Sigmoid colon (tissue), 6 donors: ENCODE measurements at regions not wholly inside any gene's neighbourhood (a gene's known extent, or its start where the extent isn't known, plus 50 kb on each side); places are given as distances from the start of the nearest gene placed in this dataset.
A peak's percentile ranks its signal among the peaks of the same experiment; 100 is the strongest.
"Not testable (repeated sequence)": the region's sequence is repeated elsewhere in the genome, so short reads cannot be mapped to it uniquely, and the experiment has no call there.

Experiments used
- DNase-seq: peaks from one replicate; pipeline ENCODE4 v3.0.0-alpha.2; 2019
- H3K27ac ChIP-seq, 4 donors: fragments of 200-600 bp; sonication (generic); one replicate each; pipeline ENCODE4 v1.5.1; 2016 to 2019; ENCODE audit warnings: mild to moderate bottlenecking in 1 of 4
- H3K27me3 ChIP-seq, 3 donors: fragments of 200-600 bp; sonication (generic); one replicate each; pipeline ENCODE4 v1.5.1; 2019; ENCODE audit warnings: mild to moderate bottlenecking in 1 of 3
- H3K36me3 ChIP-seq, 4 donors: fragments of 200-600 bp; sonication (generic); one replicate each; pipeline ENCODE4 v1.5.1; 2016 to 2019
- H3K4me1 ChIP-seq, 4 donors: fragments of 200-600 bp; sonication (generic); one replicate each; pipeline ENCODE4 v1.5.1; 2017 to 2019
- H3K4me3 ChIP-seq, 4 donors: fragments of 200-600 bp; sonication (generic); one replicate each; pipeline ENCODE4 v1.5.1; 2017 to 2019; ENCODE audit warnings: mild to moderate bottlenecking in 2 of 4, moderate library complexity in 1 of 4
- H3K9me3 ChIP-seq, 4 donors: fragments of 200-600 bp in 3 of 4; sonication (generic) in 3 of 4; one replicate each; pipeline versions ENCODE4 v1.5.1 to v1.6.1; 2013 to 2019
- WGBS, 2 donors: extraction: QIAGEN DNeasy Blood & Tissue Kit; methylation state at CpG; one replicate each; pipeline ENCODE4 v1.1.7; 2013; 5-methylcytosine and 5-hydroxymethylcytosine counted together
- intact Hi-C: fragments of 100-400 bp; cut with DNase I; formaldehyde crosslinking; loops from one replicate; pipeline ENCODE4 v1.15.1; 2023
- small RNA-seq, 3 donors: library from RNA; depleted of rRNA; stranded (forward); fragments of <200 nt; gene quantifications; one replicate each; pipeline ENCODE3, GENCODE V24; 2016
- donor health status: healthy with polysubstance abuse.
- donor health status: healthy.

- H3K9me3 ChIP-seq, H3K36me3 ChIP-seq, H3K27me3 ChIP-seq, H3K27ac ChIP-seq, H3K4me1 ChIP-seq, intact Hi-C loops, H3K4me3 ChIP-seq: not testable (repeated sequence)
- 92 to 94% methylated on average over 16 of the region's 20 CpGs for WGBS, 2 donors
- DNase-seq: peak; percentile 40
Observed at GRCh38 chr9:40768646-40769198, 359.8 kb downstream of the FOXD4L6 start.

- intact Hi-C loops, H3K27me3 ChIP-seq, H3K4me1 ChIP-seq, H3K9me3 ChIP-seq, H3K27ac ChIP-seq, H3K36me3 ChIP-seq, H3K4me3 ChIP-seq: not testable (repeated sequence)
- WGBS, 2 donors: 84 to 92% methylated on average over 22 of the region's 25 CpGs
- DNase-seq: peak; percentile 34
Observed at GRCh38 chr9:40768178-40768577, 360.3 kb downstream of the FOXD4L6 start.

- WGBS, 2 donors: 19 to 38% methylated on average over 1 of the region's 2 CpGs
- H3K9me3 ChIP-seq, H3K4me1 ChIP-seq, H3K4me3 ChIP-seq, H3K27ac ChIP-seq, H3K27me3 ChIP-seq, DNase-seq, intact Hi-C loops, H3K36me3 ChIP-seq: not testable (repeated sequence)
Observed at GRCh38 chr9:40754957-40755356, 373.5 kb downstream of the FOXD4L6 start.

- H3K27ac ChIP-seq, H3K9me3 ChIP-seq, H3K27me3 ChIP-seq, H3K36me3 ChIP-seq, H3K4me1 ChIP-seq, DNase-seq, intact Hi-C loops, H3K4me3 ChIP-seq: not testable (repeated sequence)
- 41 to 44% methylated on average over 3 of the region's 3 CpGs for WGBS, 2 donors
Observed at GRCh38 chr9:40753288-40753687, 375.2 kb downstream of the FOXD4L6 start.

GRCh38 chr9:40746921-40747485 lies 381.5 kb downstream of the FOXD4L6 start:
- no CpG with 5 or more reads among the region's 1 CpG for WGBS, 2 donors
- H3K36me3 ChIP-seq, DNase-seq, H3K27me3 ChIP-seq, H3K9me3 ChIP-seq, H3K4me3 ChIP-seq, H3K27ac ChIP-seq, intact Hi-C loops, H3K4me1 ChIP-seq: not testable (repeated sequence)

Small RNA genes in the stretch of these regions (small RNA-seq; reads per million reads assigned to genes)
- 0 reads per million in 3 donors for gene RNU6-156P
